ENCODE measurements at regions not wholly inside any gene's neighbourhood (a gene's known extent, or its start where the extent isn't known, plus 50 kb on each side); places are given as distances from the start of the nearest gene placed in this dataset.

DNA sequence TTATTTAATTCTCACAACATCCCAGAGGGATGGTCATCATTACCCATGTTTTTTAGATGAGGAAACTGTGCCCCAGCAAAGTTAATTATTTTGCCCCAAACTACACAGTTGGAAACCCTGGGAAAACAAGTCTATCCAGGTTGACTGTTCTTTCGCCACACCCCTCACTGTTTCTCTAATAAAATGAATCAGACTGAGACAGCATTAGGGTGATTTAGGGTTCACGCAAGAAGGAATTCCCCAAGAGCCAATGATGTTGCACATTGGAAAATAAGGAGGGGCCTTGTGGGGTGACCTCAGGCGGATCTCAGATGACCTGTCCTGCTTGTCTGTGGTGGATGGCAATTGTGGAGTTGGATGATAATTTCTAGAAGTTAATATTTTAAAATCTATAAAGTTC lies 135.7 kb upstream of the TBX20 start:
- 44% methylated on average over 3 of the region's 3 CpGs for WGBS (ENCODE audit: insufficient coverage, insufficient replicate concordance, low lambda C conversion rate, missing lambda C conversion rate)

More for the DNA sequence above, 135.7 kb upstream of the TBX20 start:
- no peaks in the 10 kb centered on the region for H3K79me2 ChIP-seq (ENCODE audit: control insufficient read depth, insufficient read depth, low read length)
- ChIA-PET POLR2A (no interaction called here), CTCF (no interaction called here), SMC1A (ENCODE audit: uncharacterized antibody, unreplicated experiment) (no interaction called here), RAD21 (ENCODE audit: unreplicated experiment) (no interaction called here)
- in situ Hi-C loops (cut with MboI) (no loop called here), intact Hi-C loops (cut with micrococcal nuclease; ENCODE audit: unreplicated experiment) (no loop called here)
- no peaks in the 10 kb centered on the region for H3K9me3 ChIP-seq (replicated peaks; ENCODE audit: control insufficient read depth, insufficient read depth, low read length)
- no peaks in the 10 kb centered on the region for H3K36me3 ChIP-seq (ENCODE audit: control insufficient read depth in 2 of 2, insufficient read depth in 2 of 2, low read length in 1 of 2)
- no peak for FAIRE-seq
- TF ChIP-seq BMI1 (IDR thresholded peaks at IDR 0.05; ENCODE audit: borderline replicate concordance) (no peak), SREBF2 (IDR thresholded peaks at IDR 0.05; ENCODE audit: low read length) (no peak), MYB (IDR thresholded peaks at IDR 0.05; ENCODE audit: borderline replicate concordance, low read depth, low read length) (no peak), EED (IDR thresholded peaks at IDR 0.05; ENCODE audit: low read depth) (no peak), ETV6 (conservative IDR thresholded peaks at IDR 0.05 in 1 of 2, IDR thresholded peaks at IDR 0.05 in 1 of 2; ENCODE audit: borderline replicate concordance in 1 of 2, low read depth in 1 of 2) (no peak), GABPA (IDR thresholded peaks at IDR 0.05; ENCODE audit: low read depth) (no peak), POU2F2 (IDR thresholded peaks at IDR 0.05; ENCODE audit: borderline replicate concordance, low read depth, low read length) (no peak)
- TF ChIP-seq, protein P1, sequence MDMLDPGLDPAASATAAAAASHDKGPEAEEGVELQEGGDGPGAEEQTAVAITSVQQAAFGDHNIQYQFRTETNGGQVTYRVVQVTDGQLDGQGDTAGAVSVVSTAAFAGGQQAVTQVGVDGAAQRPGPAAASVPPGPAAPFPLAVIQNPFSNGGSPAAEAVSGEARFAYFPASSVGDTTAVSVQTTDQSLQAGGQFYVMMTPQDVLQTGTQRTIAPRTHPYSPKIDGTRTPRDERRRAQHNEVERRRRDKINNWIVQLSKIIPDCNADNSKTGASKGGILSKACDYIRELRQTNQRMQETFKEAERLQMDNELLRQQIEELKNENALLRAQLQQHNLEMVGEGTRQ (IDR thresholded peaks at IDR 0.05; ENCODE audit: borderline replicate concordance, low read depth, low read length), result no peak
- TF ChIP-seq, protein P2, sequence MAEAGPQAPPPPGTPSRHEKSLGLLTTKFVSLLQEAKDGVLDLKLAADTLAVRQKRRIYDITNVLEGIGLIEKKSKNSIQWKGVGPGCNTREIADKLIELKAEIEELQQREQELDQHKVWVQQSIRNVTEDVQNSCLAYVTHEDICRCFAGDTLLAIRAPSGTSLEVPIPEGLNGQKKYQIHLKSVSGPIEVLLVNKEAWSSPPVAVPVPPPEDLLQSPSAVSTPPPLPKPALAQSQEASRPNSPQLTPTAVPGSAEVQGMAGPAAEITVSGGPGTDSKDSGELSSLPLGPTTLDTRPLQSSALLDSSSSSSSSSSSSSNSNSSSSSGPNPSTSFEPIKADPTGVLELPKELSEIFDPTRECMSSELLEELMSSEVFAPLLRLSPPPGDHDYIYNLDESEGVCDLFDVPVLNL (IDR thresholded peaks at IDR 0.05; ENCODE audit: low read depth, low read length), result no peak
- TF ChIP-seq, protein P3, sequence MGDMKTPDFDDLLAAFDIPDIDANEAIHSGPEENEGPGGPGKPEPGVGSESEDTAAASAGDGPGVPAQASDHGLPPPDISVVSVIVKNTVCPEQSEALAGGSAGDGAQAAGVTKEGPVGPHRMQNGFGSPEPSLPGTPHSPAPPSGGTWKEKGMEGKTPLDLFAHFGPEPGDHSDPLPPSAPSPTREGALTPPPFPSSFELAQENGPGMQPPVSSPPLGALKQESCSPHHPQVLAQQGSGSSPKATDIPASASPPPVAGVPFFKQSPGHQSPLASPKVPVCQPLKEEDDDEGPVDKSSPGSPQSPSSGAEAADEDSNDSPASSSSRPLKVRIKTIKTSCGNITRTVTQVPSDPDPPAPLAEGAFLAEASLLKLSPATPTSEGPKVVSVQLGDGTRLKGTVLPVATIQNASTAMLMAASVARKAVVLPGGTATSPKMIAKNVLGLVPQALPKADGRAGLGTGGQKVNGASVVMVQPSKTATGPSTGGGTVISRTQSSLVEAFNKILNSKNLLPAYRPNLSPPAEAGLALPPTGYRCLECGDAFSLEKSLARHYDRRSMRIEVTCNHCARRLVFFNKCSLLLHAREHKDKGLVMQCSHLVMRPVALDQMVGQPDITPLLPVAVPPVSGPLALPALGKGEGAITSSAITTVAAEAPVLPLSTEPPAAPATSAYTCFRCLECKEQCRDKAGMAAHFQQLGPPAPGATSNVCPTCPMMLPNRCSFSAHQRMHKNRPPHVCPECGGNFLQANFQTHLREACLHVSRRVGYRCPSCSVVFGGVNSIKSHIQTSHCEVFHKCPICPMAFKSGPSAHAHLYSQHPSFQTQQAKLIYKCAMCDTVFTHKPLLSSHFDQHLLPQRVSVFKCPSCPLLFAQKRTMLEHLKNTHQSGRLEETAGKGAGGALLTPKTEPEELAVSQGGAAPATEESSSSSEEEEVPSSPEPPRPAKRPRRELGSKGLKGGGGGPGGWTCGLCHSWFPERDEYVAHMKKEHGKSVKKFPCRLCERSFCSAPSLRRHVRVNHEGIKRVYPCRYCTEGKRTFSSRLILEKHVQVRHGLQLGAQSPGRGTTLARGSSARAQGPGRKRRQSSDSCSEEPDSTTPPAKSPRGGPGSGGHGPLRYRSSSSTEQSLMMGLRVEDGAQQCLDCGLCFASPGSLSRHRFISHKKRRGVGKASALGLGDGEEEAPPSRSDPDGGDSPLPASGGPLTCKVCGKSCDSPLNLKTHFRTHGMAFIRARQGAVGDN (IDR thresholded peaks at IDR 0.05), result no peak
- TF ChIP-seq, protein P4, sequence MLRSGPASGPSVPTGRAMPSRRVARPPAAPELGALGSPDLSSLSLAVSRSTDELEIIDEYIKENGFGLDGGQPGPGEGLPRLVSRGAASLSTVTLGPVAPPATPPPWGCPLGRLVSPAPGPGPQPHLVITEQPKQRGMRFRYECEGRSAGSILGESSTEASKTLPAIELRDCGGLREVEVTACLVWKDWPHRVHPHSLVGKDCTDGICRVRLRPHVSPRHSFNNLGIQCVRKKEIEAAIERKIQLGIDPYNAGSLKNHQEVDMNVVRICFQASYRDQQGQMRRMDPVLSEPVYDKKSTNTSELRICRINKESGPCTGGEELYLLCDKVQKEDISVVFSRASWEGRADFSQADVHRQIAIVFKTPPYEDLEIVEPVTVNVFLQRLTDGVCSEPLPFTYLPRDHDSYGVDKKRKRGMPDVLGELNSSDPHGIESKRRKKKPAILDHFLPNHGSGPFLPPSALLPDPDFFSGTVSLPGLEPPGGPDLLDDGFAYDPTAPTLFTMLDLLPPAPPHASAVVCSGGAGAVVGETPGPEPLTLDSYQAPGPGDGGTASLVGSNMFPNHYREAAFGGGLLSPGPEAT (IDR thresholded peaks at IDR 0.05; ENCODE audit: low read depth), result no peak
- H3K27me3 ChIP-seq (replicated peaks in 1 of 2; ENCODE audit: control insufficient read depth in 2 of 2, insufficient read depth in 2 of 2, low read length in 1 of 2), result peaks cover 0 to 2% of the 10 kb centered on the region in 2 experiments; a peak in 2 of 4 replicates
- ATAC-seq, result no peak
- no peak overlapping the region for H3K4me2 ChIP-seq (ENCODE audit: control insufficient read depth, insufficient read depth)
- no peak overlapping the region for H3K4me3 ChIP-seq
- H3K9ac ChIP-seq (ENCODE audit: control insufficient read depth, insufficient read depth, low read length), result no peak overlapping the region
- no TSS peak for BruUV-seq (replicated peaks)
- no peaks in the 10 kb centered on the region for H3K4me1 ChIP-seq (ENCODE audit: control insufficient read depth, insufficient read depth, low read length)
- H2AFZ ChIP-seq (ENCODE audit: control insufficient read depth, low read depth, low read length), result no peak overlapping the region
- H3K27ac ChIP-seq (ENCODE audit: control insufficient read depth, insufficient read depth), result no peak overlapping the region
- H4K20me1 ChIP-seq (ENCODE audit: control insufficient read depth, insufficient read depth), result no peaks in the 10 kb centered on the region
- DNase-seq (ENCODE audit: low read depth, low spot score), result no peak

All from GM12878 (cell line).